ENCODE measurements at regions not wholly inside any gene's neighbourhood (a gene's known extent, or its start where the extent isn't known, plus 50 kb on each side); places are given as distances from the start of the nearest gene placed in this dataset.

- TF ChIP-seq TAF1 (IDR thresholded peaks at IDR 0.05; ENCODE audit: borderline replicate concordance, insufficient read depth, low read length) (no peak), FOXP2 (optimal IDR thresholded peaks at IDR 0.05; ENCODE audit: borderline replicate concordance, extremely low read depth, extremely low read length, insufficient read depth) (no peak), SIN3A (IDR thresholded peaks at IDR 0.05; ENCODE audit: borderline replicate concordance, insufficient read depth, low read length) (no peak), POLR2AphosphoS5 (IDR thresholded peaks at IDR 0.05; ENCODE audit: low read depth, low read length) (no peak), REST (IDR thresholded peaks at IDR 0.05; ENCODE audit: insufficient read depth in 1 of 2, low read depth in 2 of 2, low read length in 2 of 2) (no peak)
These were observed 204.8 kb downstream of the TRAM1L1 start for GRCh38 chr4:116880625-116881024.

- TF ChIP-seq POLR2AphosphoS5 (IDR thresholded peaks at IDR 0.05; ENCODE audit: low read depth, low read length) (no peak), SIN3A (IDR thresholded peaks at IDR 0.05; ENCODE audit: borderline replicate concordance, insufficient read depth, low read length) (no peak), TAF1 (IDR thresholded peaks at IDR 0.05; ENCODE audit: borderline replicate concordance, insufficient read depth, low read length) (no peak), REST (IDR thresholded peaks at IDR 0.05; ENCODE audit: insufficient read depth in 1 of 2, low read depth in 2 of 2, low read length in 2 of 2) (no peak), FOXP2 (optimal IDR thresholded peaks at IDR 0.05; ENCODE audit: borderline replicate concordance, extremely low read depth, extremely low read length, insufficient read depth) (no peak)
These were observed 207.1 kb downstream of the TRAM1L1 start for GRCh38 chr4:116878280-116878679.

GRCh38 chr4:116877069-116877468, 208.3 kb downstream of the TRAM1L1 start:
- TF ChIP-seq REST (IDR thresholded peaks at IDR 0.05; ENCODE audit: insufficient read depth in 1 of 2, low read depth in 2 of 2, low read length in 2 of 2), result no peak
- no peak for TF ChIP-seq TAF1 (IDR thresholded peaks at IDR 0.05; ENCODE audit: borderline replicate concordance, insufficient read depth, low read length)
- no peak for TF ChIP-seq POLR2AphosphoS5 (IDR thresholded peaks at IDR 0.05; ENCODE audit: low read depth, low read length)
- TF ChIP-seq SIN3A (IDR thresholded peaks at IDR 0.05; ENCODE audit: borderline replicate concordance, insufficient read depth, low read length), result no peak
- no peak for TF ChIP-seq FOXP2 (optimal IDR thresholded peaks at IDR 0.05; ENCODE audit: borderline replicate concordance, extremely low read depth, extremely low read length, insufficient read depth)

- TF ChIP-seq TAF1 (IDR thresholded peaks at IDR 0.05; ENCODE audit: borderline replicate concordance, insufficient read depth, low read length), result no peak
- no peak for TF ChIP-seq POLR2AphosphoS5 (IDR thresholded peaks at IDR 0.05; ENCODE audit: low read depth, low read length)
- no peak for TF ChIP-seq REST (IDR thresholded peaks at IDR 0.05; ENCODE audit: insufficient read depth in 1 of 2, low read depth in 2 of 2, low read length in 2 of 2)
- TF ChIP-seq SIN3A (IDR thresholded peaks at IDR 0.05; ENCODE audit: borderline replicate concordance, insufficient read depth, low read length), result no peak
- TF ChIP-seq FOXP2 (optimal IDR thresholded peaks at IDR 0.05; ENCODE audit: borderline replicate concordance, extremely low read depth, extremely low read length, insufficient read depth), result no peak
These were observed 212.4 kb downstream of the TRAM1L1 start for GRCh38 chr4:116872941-116873340.

GRCh38 chr4:116872308-116872707, 213.1 kb downstream of the TRAM1L1 start:
- TF ChIP-seq TAF1 (IDR thresholded peaks at IDR 0.05; ENCODE audit: borderline replicate concordance, insufficient read depth, low read length), result no peak
- TF ChIP-seq FOXP2 (optimal IDR thresholded peaks at IDR 0.05; ENCODE audit: borderline replicate concordance, extremely low read depth, extremely low read length, insufficient read depth), result no peak
- no peak for TF ChIP-seq REST (IDR thresholded peaks at IDR 0.05; ENCODE audit: insufficient read depth in 1 of 2, low read depth in 2 of 2, low read length in 2 of 2)
- no peak for TF ChIP-seq SIN3A (IDR thresholded peaks at IDR 0.05; ENCODE audit: borderline replicate concordance, insufficient read depth, low read length)
- no peak for TF ChIP-seq POLR2AphosphoS5 (IDR thresholded peaks at IDR 0.05; ENCODE audit: low read depth, low read length)

Data from PFSK-1 (cell line).